ENCODE measurements at regions not wholly inside any gene's neighbourhood (a gene's known extent, or its start where the extent isn't known, plus 50 kb on each side); places are given as distances from the start of the nearest gene placed in this dataset.

DNA sequence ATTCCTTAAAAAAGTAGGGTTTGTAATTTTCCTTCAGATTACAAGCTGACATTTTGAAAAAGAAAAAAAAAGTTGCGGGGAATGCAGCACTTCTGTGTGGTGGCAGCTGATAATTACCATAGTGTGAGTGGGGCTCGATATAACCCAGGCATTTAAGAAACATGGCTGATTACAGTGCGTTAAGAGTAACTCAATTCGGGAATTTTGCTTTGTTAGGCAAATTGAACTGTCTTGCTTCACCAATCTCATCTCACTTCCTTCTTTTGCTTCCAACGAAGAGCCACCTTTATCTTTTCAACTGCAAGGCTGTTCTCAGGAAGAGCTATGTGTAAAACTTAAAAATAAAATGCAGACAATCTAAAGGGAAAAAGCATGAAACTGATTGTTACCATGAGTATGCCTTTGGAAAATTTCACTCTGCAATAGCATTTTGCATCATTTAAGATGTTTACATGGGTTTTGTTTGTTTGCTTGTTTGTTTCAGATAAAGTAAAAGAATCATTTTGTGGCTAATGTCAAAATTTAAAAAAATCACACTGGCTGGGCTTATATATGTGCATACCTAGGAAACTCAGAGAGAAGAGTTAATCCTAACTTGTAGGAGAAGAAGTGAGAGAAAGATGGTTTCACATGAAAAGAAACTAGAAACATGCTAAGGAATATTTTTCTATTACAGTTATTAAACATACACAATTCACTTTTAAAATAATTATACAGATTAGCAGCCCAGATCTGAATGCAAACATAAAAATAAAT, 295.9 kb upstream of the ATP2B1 start:
- no peaks in the 10 kb centered on the region for H3K4me1 ChIP-seq (ENCODE audit: insufficient read depth, low read length)
- no peaks in the 10 kb centered on the region for H3K9me3 ChIP-seq (ENCODE audit: insufficient read depth, low read length, severe bottlenecking)
- no peak overlapping the region for H3K4me2 ChIP-seq (ENCODE audit: insufficient read depth, low read length)
- no peaks in the 10 kb centered on the region for H3K79me2 ChIP-seq (ENCODE audit: insufficient read depth, low read length)
- H3K27ac ChIP-seq (ENCODE audit: low read length), result no peak overlapping the region
- H3K9ac ChIP-seq (ENCODE audit: low read depth, low read length), result no peak overlapping the region
- no peak overlapping the region for H3K4me3 ChIP-seq (ENCODE audit: low read depth in 1 of 2, low read length in 2 of 2)
- TF ChIP-seq, protein P1, sequence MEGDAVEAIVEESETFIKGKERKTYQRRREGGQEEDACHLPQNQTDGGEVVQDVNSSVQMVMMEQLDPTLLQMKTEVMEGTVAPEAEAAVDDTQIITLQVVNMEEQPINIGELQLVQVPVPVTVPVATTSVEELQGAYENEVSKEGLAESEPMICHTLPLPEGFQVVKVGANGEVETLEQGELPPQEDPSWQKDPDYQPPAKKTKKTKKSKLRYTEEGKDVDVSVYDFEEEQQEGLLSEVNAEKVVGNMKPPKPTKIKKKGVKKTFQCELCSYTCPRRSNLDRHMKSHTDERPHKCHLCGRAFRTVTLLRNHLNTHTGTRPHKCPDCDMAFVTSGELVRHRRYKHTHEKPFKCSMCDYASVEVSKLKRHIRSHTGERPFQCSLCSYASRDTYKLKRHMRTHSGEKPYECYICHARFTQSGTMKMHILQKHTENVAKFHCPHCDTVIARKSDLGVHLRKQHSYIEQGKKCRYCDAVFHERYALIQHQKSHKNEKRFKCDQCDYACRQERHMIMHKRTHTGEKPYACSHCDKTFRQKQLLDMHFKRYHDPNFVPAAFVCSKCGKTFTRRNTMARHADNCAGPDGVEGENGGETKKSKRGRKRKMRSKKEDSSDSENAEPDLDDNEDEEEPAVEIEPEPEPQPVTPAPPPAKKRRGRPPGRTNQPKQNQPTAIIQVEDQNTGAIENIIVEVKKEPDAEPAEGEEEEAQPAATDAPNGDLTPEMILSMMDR (IDR thresholded peaks at IDR 0.05; ENCODE audit: borderline replicate concordance, extremely low read depth, low read length, poor library complexity, severe bottlenecking), result no peak
- TF ChIP-seq EZH2 (IDR thresholded peaks at IDR 0.05; ENCODE audit: borderline replicate concordance, low read depth, low read length, severe bottlenecking), result no peak
- no peaks in the 10 kb centered on the region for H3K36me3 ChIP-seq (ENCODE audit: insufficient read depth, low read length)
- no peaks in the 10 kb centered on the region for H4K20me1 ChIP-seq (ENCODE audit: insufficient read depth, low read length)
- ATAC-seq (ENCODE audit: insufficient read depth, low read depth), result no peak
- no peak for DNase-seq
- no peak overlapping the region for H2AFZ ChIP-seq (ENCODE audit: low read depth, low read length)
- H3K27me3 ChIP-seq (ENCODE audit: insufficient read depth, low read length, poor library complexity), result no peaks in the 10 kb centered on the region

GRCh38 chr12:90003688-90004087, 295.1 kb upstream of the ATP2B1 start:
- Histone ChIP-seq H3K27me3 (ENCODE audit: insufficient read depth, low read length, poor library complexity) (no peaks in the 10 kb centered on the region), H3K4me1 (ENCODE audit: insufficient read depth, low read length) (no peaks in the 10 kb centered on the region), H3K79me2 (ENCODE audit: insufficient read depth, low read length) (no peaks in the 10 kb centered on the region), H3K4me2 (ENCODE audit: insufficient read depth, low read length) (no peak overlapping the region), H3K9ac (ENCODE audit: low read depth, low read length) (no peak overlapping the region), H4K20me1 (ENCODE audit: insufficient read depth, low read length) (no peaks in the 10 kb centered on the region), H3K4me3 (ENCODE audit: low read depth in 1 of 2, low read length in 2 of 2) (no peak overlapping the region), H2AFZ (ENCODE audit: low read depth, low read length) (no peak overlapping the region), H3K9me3 (ENCODE audit: insufficient read depth, low read length, severe bottlenecking) (no peaks in the 10 kb centered on the region), H3K27ac (ENCODE audit: low read length) (no peak overlapping the region), H3K36me3 (ENCODE audit: insufficient read depth, low read length) (no peaks in the 10 kb centered on the region)
- no peak for TF ChIP-seq EZH2 (IDR thresholded peaks at IDR 0.05; ENCODE audit: borderline replicate concordance, low read depth, low read length, severe bottlenecking)
- TF ChIP-seq, protein P1 (IDR thresholded peaks at IDR 0.05; ENCODE audit: borderline replicate concordance, extremely low read depth, low read length, poor library complexity, severe bottlenecking), result no peak
- DNase-seq (no peak), ATAC-seq (ENCODE audit: insufficient read depth, low read depth) (no peak)

GRCh38 chr12:90000721-90001120, 292.1 kb upstream of the ATP2B1 start:
- no peak overlapping the region for H3K27ac ChIP-seq (ENCODE audit: low read length)
- H3K4me3 ChIP-seq (ENCODE audit: low read depth in 1 of 2, low read length in 2 of 2), result no peak overlapping the region
- H4K20me1 ChIP-seq (ENCODE audit: insufficient read depth, low read length), result no peaks in the 10 kb centered on the region
- H3K36me3 ChIP-seq (ENCODE audit: insufficient read depth, low read length), result no peaks in the 10 kb centered on the region
- no peak overlapping the region for H3K9ac ChIP-seq (ENCODE audit: low read depth, low read length)
- TF ChIP-seq, protein P1 (IDR thresholded peaks at IDR 0.05; ENCODE audit: borderline replicate concordance, extremely low read depth, low read length, poor library complexity, severe bottlenecking), result no peak
- TF ChIP-seq EZH2 (IDR thresholded peaks at IDR 0.05; ENCODE audit: borderline replicate concordance, low read depth, low read length, severe bottlenecking), result no peak
- H2AFZ ChIP-seq (ENCODE audit: low read depth, low read length), result no peak overlapping the region
- ATAC-seq (ENCODE audit: insufficient read depth, low read depth), result no peak
- H3K4me1 ChIP-seq (ENCODE audit: insufficient read depth, low read length), result no peaks in the 10 kb centered on the region
- no peaks in the 10 kb centered on the region for H3K27me3 ChIP-seq (ENCODE audit: insufficient read depth, low read length, poor library complexity)
- no peaks in the 10 kb centered on the region for H3K9me3 ChIP-seq (ENCODE audit: insufficient read depth, low read length, severe bottlenecking)
- no peak overlapping the region for H3K4me2 ChIP-seq (ENCODE audit: insufficient read depth, low read length)
- no peaks in the 10 kb centered on the region for H3K79me2 ChIP-seq (ENCODE audit: insufficient read depth, low read length)
- no peak for DNase-seq
